SH-SY5Y (cell line): ENCODE measurements at regions not wholly inside any gene's neighbourhood (a gene's known extent, or its start where the extent isn't known, plus 50 kb on each side); places are given as distances from the start of the nearest gene placed in this dataset.

Experiments
- GATA2 ChIP-seq: IDR thresholded peaks from 2 replicates; pipeline ENCODE4 v1.6.1; 2011; ENCODE audit warnings: mild to moderate bottlenecking, low read depth, low read length
- GATA3 ChIP-seq: IDR thresholded peaks from 2 replicates; pipeline ENCODE4 v1.6.1; 2011; ENCODE audit warnings: low read depth, mild to moderate bottlenecking, low read length, moderate library complexity

DNA sequence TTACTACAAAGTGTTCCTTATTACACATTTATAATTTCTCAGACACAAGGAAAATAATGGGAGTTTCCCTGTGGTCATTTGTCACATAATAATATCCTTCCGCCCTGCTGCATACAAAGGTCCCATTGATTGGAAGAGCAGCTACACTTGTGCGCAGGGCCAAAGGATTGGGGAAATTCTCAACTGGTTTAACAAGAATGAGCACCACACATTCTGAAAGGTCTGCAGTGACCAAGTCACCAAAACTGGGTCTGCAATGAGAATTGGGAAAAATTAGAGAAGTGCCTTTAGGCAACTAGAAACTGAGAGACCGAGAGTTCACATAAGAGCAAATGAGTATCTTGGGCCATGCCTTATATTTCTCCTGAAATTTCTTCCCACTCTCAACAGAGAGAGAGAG is 98.2 kb upstream of the NR2F2 start:
- TF ChIP-seq GATA2 (no peak), GATA3 (no peak)

DNA sequence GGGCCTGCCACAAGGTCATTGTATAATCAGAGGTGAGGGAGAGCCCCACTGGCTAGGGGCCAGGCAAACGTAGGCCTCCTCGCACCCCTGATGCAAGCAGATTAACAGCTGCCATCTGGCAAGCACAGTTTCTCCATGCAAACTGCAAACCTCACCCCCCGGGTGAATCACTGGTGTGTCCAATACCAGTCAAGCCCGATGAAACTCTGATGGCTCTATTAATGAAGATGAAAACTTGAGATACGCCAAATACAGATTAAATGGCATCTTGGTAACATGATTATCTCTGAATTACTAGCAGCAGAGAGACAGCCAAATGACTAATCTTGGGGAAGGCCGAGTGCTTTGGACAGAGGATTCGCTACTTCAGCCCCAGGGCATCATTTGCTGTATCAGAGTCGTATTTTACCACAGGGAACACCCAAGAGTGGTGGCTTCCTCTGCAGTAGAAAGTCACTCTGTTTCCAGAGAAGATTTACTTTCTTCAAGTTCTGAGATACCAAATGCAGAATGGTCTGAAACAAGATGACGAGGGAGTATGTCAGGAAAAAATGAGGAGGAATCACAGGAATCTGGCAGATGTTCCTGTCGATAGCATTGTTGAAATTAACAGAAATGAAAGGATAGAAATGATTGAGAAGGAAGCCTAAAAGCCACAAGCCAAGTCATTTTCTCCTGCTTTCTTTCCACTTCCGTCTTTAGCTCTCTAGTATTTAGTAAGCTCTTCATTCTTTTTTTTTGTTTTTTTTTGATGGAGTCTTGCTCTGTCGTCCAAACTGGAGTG is 96.2 kb upstream of the NR2F2 start:
- TF ChIP-seq GATA2 = no peak
- TF ChIP-seq GATA3 = no peak

DNA sequence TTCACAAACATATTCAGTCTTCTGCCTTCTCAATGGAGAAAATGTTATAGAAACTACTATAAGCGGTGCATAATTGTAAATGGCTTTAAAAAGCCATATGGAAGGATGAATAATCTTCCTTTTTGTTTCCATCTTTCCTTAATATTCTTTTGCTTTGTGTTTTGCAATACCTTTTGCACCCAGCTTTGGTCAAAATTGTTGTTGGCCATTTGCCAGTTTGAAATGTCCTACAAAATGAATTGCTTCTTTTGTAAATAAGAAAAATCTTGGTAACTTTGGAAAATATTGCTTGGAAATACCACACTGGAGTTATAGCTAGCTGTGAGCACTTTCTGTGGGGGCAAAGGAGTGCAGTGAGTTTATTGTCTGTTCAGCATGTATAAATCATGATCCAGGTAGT is 93.5 kb upstream of the NR2F2 start:
- TF ChIP-seq GATA3 (no peak), GATA2 (no peak)

DNA sequence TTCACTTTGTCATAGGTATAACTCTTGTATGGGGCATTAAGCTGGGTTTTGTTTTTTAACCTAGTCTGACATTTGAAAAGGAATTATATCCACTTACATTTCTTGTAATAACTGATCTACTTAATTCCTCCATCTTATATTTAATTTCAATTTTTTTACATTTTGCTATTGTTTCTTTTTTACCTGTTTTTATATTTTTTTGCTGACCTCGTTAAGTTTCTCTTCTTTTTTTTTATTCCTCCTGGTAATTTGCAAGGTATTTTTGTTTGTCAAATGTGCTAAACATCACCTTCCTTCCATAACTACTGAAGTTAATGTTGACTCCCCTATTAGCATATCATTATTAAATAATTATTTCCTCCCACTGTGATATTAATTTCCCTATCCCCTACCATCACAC is 87.7 kb upstream of the NR2F2 start:
- TF ChIP-seq GATA3 (no peak), GATA2 (no peak)

DNA sequence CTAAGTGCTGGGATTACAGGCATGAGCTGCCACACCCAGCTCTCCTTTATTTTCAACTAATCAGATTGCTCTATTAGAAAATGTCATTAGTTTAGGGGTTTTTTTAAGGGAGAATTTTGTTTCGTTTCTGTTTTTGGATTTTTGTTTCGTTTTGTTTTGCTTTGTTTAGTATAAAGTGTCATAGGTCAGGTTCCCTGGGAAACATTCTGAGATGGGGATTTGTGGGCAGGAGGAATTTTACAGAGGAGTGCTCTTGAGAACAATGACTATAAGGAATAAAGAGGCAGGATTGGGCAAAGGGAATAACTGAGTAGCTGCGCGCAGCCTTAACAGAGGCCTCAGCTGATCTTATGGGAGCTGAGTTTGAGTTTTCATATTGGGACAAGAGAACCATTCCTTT is 86.8 kb upstream of the NR2F2 start:
- no peak for TF ChIP-seq GATA2
- no peak for TF ChIP-seq GATA3

DNA sequence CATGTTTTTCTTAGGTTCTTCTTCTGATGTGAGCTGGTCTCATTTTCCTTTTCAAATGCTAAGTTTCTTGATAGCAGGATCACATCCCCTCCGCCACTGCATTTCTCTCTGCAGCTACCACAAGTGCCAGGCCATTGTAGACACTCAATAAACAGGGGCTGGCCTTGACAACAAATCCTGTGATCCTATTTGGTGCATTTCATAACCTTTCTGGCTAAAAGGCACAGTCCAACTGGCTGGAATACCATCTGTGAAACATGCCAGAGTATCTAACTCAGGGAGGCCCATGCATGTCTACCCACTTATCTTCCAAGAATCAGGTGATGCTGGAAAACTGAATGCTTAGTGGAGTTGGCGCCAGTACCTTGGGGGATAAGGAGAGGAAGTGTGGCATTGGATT is 85.2 kb upstream of the NR2F2 start:
- TF ChIP-seq GATA3 = no peak
- no peak for TF ChIP-seq GATA2

DNA sequence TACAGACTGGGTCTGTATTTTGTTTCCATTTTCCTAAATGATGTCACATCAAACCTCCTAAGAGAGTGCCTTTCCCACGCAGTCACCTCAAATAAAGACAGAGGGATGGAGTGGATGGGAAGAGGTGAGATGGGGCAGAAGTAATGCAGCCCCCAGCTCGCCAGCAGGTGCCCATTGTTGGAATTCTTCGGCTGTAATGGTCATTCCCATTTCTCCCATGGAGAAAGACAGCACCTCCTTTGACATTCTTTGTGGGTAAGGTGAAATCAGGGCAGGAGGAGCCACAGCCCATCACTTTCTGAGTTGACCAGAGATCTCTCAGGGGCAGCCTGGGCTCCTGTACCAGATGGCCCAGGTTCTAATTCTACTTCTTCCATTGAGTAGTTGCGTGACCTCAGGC is 84.4 kb upstream of the NR2F2 start:
- TF ChIP-seq GATA3 (no peak), GATA2 (no peak)

DNA sequence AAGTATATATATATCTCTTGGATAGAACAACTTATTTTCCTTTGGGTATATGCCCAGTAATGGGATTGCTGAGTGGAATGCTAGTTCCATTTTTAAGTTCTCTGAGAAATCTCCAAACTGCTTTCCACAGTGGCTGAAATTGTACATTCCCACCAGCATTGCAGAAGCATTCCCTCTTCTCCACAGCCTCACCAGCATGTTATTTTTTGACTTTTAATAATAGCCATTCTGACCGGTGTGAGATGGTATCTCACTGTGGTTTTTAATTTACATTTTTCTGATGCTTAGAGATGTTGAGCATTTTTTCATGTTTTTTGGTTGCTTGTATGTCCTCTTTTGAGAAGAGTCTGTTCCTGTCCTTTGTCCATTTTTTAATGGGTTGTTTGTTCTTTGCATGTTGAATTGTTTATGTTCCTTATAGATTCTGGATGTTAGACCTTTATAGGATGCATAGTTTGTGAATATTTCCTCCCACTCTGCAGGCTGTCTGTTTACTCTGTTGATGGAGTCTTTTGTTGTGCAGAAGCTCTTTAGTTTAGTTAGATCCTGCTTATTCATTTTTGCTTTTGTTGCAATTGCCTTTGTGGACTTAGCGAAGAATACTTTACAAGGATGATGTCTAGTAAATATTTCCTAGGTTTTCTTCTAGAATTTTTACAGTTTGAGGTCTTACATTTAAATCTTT is 82.7 kb upstream of the NR2F2 start:
- TF ChIP-seq GATA3 (no peak), GATA2 (no peak)

DNA sequence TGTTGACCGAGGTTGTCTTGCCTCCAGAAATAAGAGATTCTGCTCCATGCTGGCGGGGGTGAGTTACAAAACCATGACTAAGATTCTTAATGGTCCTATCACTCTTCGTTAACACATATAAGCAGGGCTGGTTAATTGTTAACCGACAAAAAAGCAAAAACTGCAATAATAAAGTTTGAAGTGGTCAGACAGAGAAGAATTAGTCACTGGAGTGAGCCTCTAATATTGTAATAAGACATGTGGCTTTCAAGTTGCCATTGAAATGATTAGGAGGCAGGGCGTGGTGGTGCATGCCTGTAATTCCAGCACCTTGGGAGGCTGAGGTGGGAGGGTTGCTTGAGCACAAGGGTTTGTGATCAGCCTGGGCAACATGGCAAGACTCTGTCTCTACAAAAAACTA is 78.4 kb upstream of the NR2F2 start:
- TF ChIP-seq GATA2 (no peak), GATA3 (no peak)

DNA sequence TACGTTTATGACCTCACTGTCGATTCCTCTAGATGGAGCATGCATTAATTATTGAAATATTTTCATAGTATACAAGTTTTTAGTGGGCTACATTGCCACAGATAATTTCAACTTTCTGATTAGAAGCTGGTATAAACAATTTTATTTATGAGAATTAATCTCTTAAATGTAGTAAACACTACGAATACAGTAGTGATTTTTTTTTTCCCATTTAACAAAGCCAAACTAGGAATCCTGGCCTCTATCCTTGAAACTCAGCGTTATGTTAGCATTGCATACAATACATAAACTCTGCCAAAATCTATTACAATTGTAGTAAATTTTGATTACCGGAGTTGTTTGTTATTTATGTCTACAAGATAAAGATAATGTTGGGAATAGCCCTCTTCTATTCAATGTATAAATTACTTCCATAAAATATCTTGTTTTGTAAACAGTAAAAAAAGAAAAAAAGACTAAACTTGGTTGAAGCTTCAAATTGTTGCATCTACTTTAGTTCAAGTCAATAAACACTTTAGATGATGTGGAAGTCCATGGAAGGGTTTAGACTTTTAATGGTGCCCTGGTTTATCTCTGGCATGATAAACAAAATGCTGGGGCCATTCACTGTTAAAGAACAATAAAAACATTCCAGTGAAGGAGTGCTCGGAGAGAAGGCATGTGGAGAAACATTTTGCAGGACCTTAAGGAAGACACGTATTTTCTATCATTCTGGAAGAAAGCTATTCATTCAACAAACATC is 77.3 kb upstream of the NR2F2 start:
- TF ChIP-seq GATA3 (no peak), GATA2 (no peak)

DNA sequence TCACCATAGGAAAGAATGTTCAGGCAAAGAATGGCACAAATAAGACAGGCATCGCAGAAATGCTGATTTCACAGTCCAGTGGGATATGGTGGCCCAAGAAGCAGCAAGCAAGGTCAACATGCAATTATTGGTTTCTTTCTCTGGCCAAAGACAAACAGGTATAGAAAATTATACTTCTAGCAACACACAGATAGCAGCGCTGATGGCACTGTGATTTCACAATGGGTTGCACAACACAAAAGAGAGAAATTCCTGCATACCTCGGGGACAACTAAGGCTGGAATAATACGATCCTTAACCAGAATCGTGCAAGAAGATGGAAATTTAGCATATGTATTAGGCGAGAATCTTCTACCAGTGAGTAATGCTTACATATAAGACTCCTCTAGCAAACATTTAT is 76.3 kb upstream of the NR2F2 start:
- TF ChIP-seq GATA2 = no peak
- TF ChIP-seq GATA3 = no peak

DNA sequence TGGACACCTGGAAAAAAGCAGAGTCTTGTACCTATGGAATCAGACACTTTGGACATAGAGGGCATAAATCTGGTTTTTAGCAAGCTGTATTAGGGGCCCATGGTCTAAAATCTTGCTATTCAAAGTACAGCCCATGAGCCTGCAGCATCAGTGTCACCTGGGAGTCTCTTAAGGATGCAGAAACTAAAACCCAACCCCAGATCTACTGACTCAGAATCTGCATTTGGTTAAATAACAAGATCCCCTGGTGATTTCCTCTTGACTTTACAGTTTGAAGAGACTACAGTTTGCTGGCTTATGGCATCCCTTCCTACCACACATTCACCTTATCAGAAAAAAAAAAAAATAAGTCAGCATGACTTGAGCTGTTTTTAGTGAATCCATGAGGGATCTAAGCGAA is 74.9 kb upstream of the NR2F2 start:
- TF ChIP-seq GATA3 = no peak
- no peak for TF ChIP-seq GATA2

DNA sequence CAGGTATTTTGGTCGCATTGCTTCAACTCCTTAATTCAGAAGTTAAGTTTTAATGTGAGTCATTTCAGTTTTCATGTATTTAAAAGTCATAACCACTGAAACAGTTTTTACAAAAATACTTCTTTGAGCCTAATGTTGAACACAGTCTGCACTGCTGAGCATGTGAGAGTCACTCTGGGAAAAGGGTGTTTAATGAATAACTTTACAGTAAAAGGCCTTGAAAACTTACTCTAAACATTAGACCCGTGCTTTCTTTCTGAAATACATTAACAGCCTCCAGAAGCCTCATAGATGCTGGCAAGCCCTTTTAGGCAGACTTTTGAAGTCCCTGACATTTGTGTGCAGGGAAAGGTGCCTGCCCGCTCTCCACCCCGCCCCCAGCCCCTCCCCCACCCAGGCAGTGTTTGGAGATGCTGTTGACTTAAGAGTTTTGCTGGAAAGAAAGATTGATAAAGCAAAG is 68.9 kb upstream of the NR2F2 start:
- TF ChIP-seq GATA3 = no peak
- TF ChIP-seq GATA2 = no peak

DNA sequence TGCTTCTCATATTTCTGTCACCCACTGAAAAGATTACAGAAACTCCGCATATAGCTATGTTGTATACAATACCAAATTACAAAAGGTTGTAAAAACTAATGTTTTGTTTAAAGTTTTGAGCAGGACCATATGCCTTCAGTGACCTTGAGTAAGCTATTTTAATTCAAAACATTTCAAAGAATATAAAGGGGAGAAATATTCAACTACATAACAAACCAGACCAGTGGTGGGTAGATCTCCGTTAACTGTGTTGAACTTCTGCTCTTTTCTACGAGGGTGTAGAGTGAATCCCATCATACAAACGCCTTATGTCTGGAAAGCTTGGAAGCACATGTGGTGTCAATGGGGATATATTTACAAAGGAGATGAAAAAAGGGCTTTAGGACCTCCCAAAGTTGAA is 68.4 kb upstream of the NR2F2 start:
- TF ChIP-seq GATA2 = no peak
- TF ChIP-seq GATA3 = no peak

DNA sequence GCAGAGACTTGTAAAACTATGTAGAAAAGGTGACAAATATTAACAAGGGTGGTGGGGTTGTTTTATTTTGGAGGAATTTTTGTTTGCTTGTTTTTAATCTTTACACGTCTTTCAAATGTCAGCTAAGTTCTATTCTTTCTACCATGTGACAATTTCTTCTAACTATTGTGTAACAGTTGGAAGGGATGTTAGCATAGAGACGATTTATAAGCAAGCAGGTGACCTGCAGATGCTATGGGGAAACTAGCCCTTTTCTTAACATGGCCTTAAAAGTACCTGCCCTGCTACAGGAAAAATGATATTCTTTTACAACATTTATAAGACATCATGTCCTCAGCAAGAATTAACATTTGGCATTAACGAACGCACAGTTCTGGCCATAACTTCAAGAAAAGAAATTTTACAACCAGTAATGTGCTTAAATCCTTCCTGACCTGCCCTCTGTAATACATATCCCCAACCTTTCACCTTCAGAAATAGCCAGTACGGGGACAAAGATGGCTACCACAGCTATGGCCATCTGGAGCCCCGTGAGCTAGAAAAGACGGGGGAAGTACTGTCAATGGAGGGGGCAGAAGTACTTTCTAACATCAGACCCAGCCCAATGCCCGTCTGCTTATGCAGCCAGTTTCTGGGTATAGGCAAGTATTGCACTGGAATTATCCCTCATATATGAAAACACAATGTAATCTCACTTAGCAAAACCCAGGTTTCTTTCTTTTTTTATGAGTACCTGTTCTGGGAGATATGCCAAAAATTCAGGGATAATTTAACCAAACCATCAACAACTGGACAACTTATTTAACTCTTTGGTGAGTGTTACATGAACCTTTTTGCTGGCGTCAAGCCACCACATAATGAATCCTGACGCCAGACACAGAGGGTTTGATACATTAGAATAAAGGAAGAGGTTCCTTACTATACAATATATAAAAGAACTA is 67.7 kb upstream of the NR2F2 start:
- TF ChIP-seq GATA2 = no peak
- TF ChIP-seq GATA3 = no peak
